22Rv1 (cell line): ENCODE measurements at regions not wholly inside any gene's neighbourhood (a gene's known extent, or its start where the extent isn't known, plus 50 kb on each side); places are given as distances from the start of the nearest gene placed in this dataset.
"Not testable (repeated sequence)": the region's sequence is repeated elsewhere in the genome, so short reads cannot be mapped to it uniquely, and the experiment has no call there.

Source experiments
- CTCF ChIP-seq: fragments of 450-650 bp; IDR thresholded peaks from 2 replicates; pipeline ENCODE4 v1.5.1; 2017; ENCODE audit warnings: mild to moderate bottlenecking
- ZFX ChIP-seq: fragments of 450-650 bp; IDR thresholded peaks from 2 replicates; pipeline ENCODE4 v1.6.1; 2017; ENCODE audit warnings: antibody characterized with exemption, borderline replicate concordance

GRCh38 chr1:228796945-228797344 is 61.7 kb downstream of the RHOU start:
- TF ChIP-seq CTCF, ZFX: not testable (repeated sequence)
